GM12878 (cell line): ENCODE measurements at regions not wholly inside any gene's neighbourhood (a gene's known extent, or its start where the extent isn't known, plus 50 kb on each side); places are given as distances from the start of the nearest gene placed in this dataset.

Source experiments
- ATAC-seq: fragments of 200-7000 bp; cut with Tn5 transposase; 3 replicates; pipeline ENCODE4 v1.9.1; 2020; ENCODE audit warnings: mild to moderate bottlenecking, moderate library complexity
- BruUV-seq: library from RNA; stranded (reverse); fragments of 400-500 nt; replicated peaks from 2 replicates; lab custom pipeline; 2021; lab: Mats Ljungman, UMichigan
- CTCF ChIA-PET: fragments of 300-600 bp; sonication (Branson Sonifier 250); formaldehyde crosslinking; extraction: SDS; loops from one replicate; lab custom pipeline; 2021; ENCODE audit warnings: inconsistent platforms; lab: Yijun Ruan, JAX
- POLR2A ChIA-PET: fragments of 350-600 bp; formaldehyde crosslinking; extraction: SDS; loops from one replicate; lab custom pipeline; 2021; ENCODE audit warnings: inconsistent platforms; lab: Charles Lee
- RAD21 ChIA-PET: fragments of 300-600 bp; sonication (Branson Sonifier 250); formaldehyde crosslinking; loops from one replicate; lab custom pipeline; 2023; ENCODE audit warnings: antibody characterized with exemption; ENCODE audit not compliant: unreplicated experiment; lab: Charles Lee
- SMC1A ChIA-PET: fragments of 300-600 bp; sonication (Branson Sonifier 250); formaldehyde crosslinking; loops from one replicate; lab custom pipeline; 2023; ENCODE audit not compliant: unreplicated experiment, uncharacterized antibody; lab: Charles Lee
- DNase-seq: peaks from one replicate; pipeline ENCODE4 v3.0.0-alpha.2; 2011; ENCODE audit warnings: low read depth, low spot score
- FAIRE-seq: peaks from 3 replicates; lab custom pipeline; 2011; peaks lifted over from hg19 to GRCh38; lab: Jason Lieb, UNC
- H2AFZ ChIP-seq: 2 replicates; pipeline ENCODE4 v1.6.0; 2011; ENCODE audit warnings: low read depth, low read length, control low read depth; ENCODE audit not compliant: control insufficient read depth
- H3K27ac ChIP-seq: 2 replicates; pipeline ENCODE4 v1.5.1; 2011; ENCODE audit warnings: control low read depth; ENCODE audit not compliant: control insufficient read depth, insufficient read depth
- H3K27me3 ChIP-seq, 2 experiments: replicated peaks in 1 of 2; 2 replicates each; pipeline versions ENCODE4 v1.6.0 to v1.6.1; 2011; ENCODE audit warnings: low read length in 1 of 2; ENCODE audit not compliant: control insufficient read depth in 2 of 2, insufficient read depth in 2 of 2
- H3K36me3 ChIP-seq, 2 experiments: 2 replicates each; pipeline ENCODE4 v1.5.1; 2011; ENCODE audit warnings: low read length in 1 of 2; ENCODE audit not compliant: control insufficient read depth in 2 of 2, insufficient read depth in 2 of 2
- H3K4me1 ChIP-seq: 2 replicates; pipeline ENCODE4 v1.6.1; 2011; ENCODE audit warnings: mild to moderate bottlenecking, low read length, moderate library complexity, mixed read lengths; ENCODE audit not compliant: control insufficient read depth, insufficient read depth
- H3K4me2 ChIP-seq: 2 replicates; pipeline ENCODE4 v1.6.0; 2011; ENCODE audit warnings: control low read depth; ENCODE audit not compliant: control insufficient read depth, insufficient read depth
- H3K4me3 ChIP-seq: fragments of 200-600 bp; sonication (generic); 2 replicates; pipeline ENCODE4 v1.5.1; 2016
- H3K79me2 ChIP-seq: 2 replicates; pipeline ENCODE4 v1.6.0; 2011; ENCODE audit warnings: low read length; ENCODE audit not compliant: control insufficient read depth, insufficient read depth
- H3K9ac ChIP-seq: 2 replicates; pipeline ENCODE4 v1.8.0; 2011; ENCODE audit warnings: low read length, control low read depth, mixed read lengths; ENCODE audit not compliant: control insufficient read depth, insufficient read depth
- H3K9me3 ChIP-seq: replicated peaks from 3 replicates; pipeline ENCODE4 v1.5.1; 2011; ENCODE audit warnings: mild to moderate bottlenecking, low read length; ENCODE audit not compliant: control insufficient read depth, insufficient read depth
- H4K20me1 ChIP-seq: 2 replicates; pipeline ENCODE4 v1.6.0; 2011; ENCODE audit not compliant: control insufficient read depth, insufficient read depth
- IKZF2 ChIP-seq, 2 experiments: fragments of 450-650 bp; IDR thresholded peaks; 2 replicates each; pipeline ENCODE4 v1.6.1; 2017; ENCODE audit warnings: mild to moderate bottlenecking in 2 of 2, moderate library complexity in 2 of 2
- JUND ChIP-seq: IDR thresholded peaks from 2 replicates; pipeline ENCODE4 v1.6.1; 2012; ENCODE audit warnings: low read depth, mild to moderate bottlenecking, low read length, improper control_type of control experiment, moderate library complexity
- NFYB ChIP-seq: IDR thresholded peaks from 2 replicates; pipeline ENCODE4 v1.6.1; 2011; ENCODE audit warnings: low read depth, mild to moderate bottlenecking, low read length, improper control_type of control experiment, moderate library complexity; ENCODE audit not compliant: insufficient read depth
- PML ChIP-seq: IDR thresholded peaks from 2 replicates; pipeline ENCODE4 v1.6.1; 2012; ENCODE audit warnings: low read length, inconsistent platforms
- SRF ChIP-seq, 2 experiments: IDR thresholded peaks; 2 replicates each; pipeline ENCODE4 v1.6.1; 2011; ENCODE audit warnings: low read depth in 2 of 2, low read length in 2 of 2, mild to moderate bottlenecking in 1 of 2, moderate library complexity in 1 of 2
- SUZ12 ChIP-seq: fragments of 200-600 bp; sonication (generic); IDR thresholded peaks from one replicate; pipeline ENCODE4 v1.6.1; 2018; ENCODE audit warnings: antibody characterized with exemption, mild to moderate bottlenecking; ENCODE audit not compliant: unreplicated experiment
- WRNIP1 ChIP-seq: IDR thresholded peaks from 2 replicates; pipeline ENCODE4 v1.6.1; 2011; ENCODE audit warnings: low read depth, low read length, improper control_type of control experiment, borderline replicate concordance
- WGBS: methylation state at CpG from one replicate; pipeline ENCODE4 v1.1.6; 2016; ENCODE audit warnings: low lambda C conversion rate; ENCODE audit not compliant: insufficient replicate concordance, insufficient coverage; ENCODE audit errors: missing lambda C conversion rate; 5-methylcytosine and 5-hydroxymethylcytosine counted together
- in situ Hi-C: fragments of 300-500 bp; cut with MboI; formaldehyde crosslinking; loops from 9 replicates; pipeline ENCODE4 v1.14.3; 2018; ENCODE audit warnings: mixed read lengths
- intact Hi-C: fragments of 100-400 bp; cut with micrococcal nuclease; formaldehyde crosslinking; loops from one replicate; pipeline ENCODE4 v1.14.2; 2022; ENCODE audit not compliant: unreplicated experiment
- TF ChIP-seq, protein P1 (sequence below): IDR thresholded peaks from 2 replicates; pipeline ENCODE4 v1.6.1; 2012; ENCODE audit warnings: improper control_type of control experiment, low read depth, low read length; ENCODE audit not compliant: insufficient replicate concordance
- TF ChIP-seq, protein P2 (sequence below): fragments of 450-650 bp; IDR thresholded peaks from 2 replicates; pipeline ENCODE4 v1.6.1; 2017; ENCODE audit warnings: mild to moderate bottlenecking, moderate library complexity
- TF ChIP-seq, protein P3 (sequence below): IDR thresholded peaks from 2 replicates; pipeline ENCODE4 v1.6.1; 2012; ENCODE audit warnings: low read depth, low read length, improper control_type of control experiment

DNA sequence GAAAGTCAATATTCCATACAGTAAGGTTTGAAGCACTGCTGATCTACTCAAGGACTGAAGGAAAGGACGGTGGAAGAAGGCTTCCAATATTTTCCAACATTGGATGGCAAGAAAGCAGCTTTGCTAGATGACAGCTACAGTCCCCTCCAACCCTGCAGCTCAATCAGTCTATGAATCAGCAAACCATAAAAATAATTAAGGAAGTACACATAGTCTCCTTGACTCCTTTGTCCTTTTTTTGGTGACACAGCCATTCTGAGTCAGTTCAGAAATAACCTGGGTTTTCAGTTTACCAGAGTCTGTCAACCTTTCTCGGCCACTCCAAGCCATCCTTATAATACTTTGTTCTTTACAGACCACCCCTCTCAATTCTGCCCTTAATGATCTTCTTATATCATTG is 232.5 kb downstream of the IBTK start:
- POLR2A ChIA-PET: no interaction called here
- Histone ChIP-seq H3K9ac (no peak overlapping the region), H3K36me3 (no peaks in the 10 kb centered on the region), H3K27me3 (no peaks in the 10 kb centered on the region), H4K20me1 (no peaks in the 10 kb centered on the region), H3K4me2 (no peak overlapping the region), H3K9me3 (no peaks in the 10 kb centered on the region), H3K4me3 (no peak overlapping the region), H3K79me2 (no peaks in the 10 kb centered on the region), H2AFZ (no peak overlapping the region), H3K4me1 (no peaks in the 10 kb centered on the region), H3K27ac (no peak overlapping the region)
- ATAC-seq: no peak
- RAD21 ChIA-PET: no interaction called here
- intact Hi-C loops: no loop called here
- no peak for FAIRE-seq
- BruUV-seq: no TSS peak
- in situ Hi-C loops: loop anchor here (25.0 kb wide), 2 partner anchors 1403 to 1803 kb away; no protein-coding TSS in a partner anchor
- SMC1A ChIA-PET: no interaction called here
- DNase-seq: no peak
- 14% methylated on average over 2 of the region's 2 CpGs for WGBS
- TF ChIP-seq, protein P1, sequence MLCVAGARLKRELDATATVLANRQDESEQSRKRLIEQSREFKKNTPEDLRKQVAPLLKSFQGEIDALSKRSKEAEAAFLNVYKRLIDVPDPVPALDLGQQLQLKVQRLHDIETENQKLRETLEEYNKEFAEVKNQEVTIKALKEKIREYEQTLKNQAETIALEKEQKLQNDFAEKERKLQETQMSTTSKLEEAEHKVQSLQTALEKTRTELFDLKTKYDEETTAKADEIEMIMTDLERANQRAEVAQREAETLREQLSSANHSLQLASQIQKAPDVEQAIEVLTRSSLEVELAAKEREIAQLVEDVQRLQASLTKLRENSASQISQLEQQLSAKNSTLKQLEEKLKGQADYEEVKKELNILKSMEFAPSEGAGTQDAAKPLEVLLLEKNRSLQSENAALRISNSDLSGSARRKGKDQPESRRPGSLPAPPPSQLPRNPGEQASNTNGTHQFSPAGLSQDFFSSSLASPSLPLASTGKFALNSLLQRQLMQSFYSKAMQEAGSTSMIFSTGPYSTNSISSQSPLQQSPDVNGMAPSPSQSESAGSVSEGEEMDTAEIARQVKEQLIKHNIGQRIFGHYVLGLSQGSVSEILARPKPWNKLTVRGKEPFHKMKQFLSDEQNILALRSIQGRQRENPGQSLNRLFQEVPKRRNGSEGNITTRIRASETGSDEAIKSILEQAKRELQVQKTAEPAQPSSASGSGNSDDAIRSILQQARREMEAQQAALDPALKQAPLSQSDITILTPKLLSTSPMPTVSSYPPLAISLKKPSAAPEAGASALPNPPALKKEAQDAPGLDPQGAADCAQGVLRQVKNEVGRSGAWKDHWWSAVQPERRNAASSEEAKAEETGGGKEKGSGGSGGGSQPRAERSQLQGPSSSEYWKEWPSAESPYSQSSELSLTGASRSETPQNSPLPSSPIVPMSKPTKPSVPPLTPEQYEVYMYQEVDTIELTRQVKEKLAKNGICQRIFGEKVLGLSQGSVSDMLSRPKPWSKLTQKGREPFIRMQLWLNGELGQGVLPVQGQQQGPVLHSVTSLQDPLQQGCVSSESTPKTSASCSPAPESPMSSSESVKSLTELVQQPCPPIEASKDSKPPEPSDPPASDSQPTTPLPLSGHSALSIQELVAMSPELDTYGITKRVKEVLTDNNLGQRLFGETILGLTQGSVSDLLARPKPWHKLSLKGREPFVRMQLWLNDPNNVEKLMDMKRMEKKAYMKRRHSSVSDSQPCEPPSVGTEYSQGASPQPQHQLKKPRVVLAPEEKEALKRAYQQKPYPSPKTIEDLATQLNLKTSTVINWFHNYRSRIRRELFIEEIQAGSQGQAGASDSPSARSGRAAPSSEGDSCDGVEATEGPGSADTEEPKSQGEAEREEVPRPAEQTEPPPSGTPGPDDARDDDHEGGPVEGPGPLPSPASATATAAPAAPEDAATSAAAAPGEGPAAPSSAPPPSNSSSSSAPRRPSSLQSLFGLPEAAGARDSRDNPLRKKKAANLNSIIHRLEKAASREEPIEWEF: no peak
- no peak for TF ChIP-seq JUND
- TF ChIP-seq WRNIP1: no peak
- no peak for TF ChIP-seq SUZ12
- TF ChIP-seq PML: no peak
- TF ChIP-seq, protein P2, sequence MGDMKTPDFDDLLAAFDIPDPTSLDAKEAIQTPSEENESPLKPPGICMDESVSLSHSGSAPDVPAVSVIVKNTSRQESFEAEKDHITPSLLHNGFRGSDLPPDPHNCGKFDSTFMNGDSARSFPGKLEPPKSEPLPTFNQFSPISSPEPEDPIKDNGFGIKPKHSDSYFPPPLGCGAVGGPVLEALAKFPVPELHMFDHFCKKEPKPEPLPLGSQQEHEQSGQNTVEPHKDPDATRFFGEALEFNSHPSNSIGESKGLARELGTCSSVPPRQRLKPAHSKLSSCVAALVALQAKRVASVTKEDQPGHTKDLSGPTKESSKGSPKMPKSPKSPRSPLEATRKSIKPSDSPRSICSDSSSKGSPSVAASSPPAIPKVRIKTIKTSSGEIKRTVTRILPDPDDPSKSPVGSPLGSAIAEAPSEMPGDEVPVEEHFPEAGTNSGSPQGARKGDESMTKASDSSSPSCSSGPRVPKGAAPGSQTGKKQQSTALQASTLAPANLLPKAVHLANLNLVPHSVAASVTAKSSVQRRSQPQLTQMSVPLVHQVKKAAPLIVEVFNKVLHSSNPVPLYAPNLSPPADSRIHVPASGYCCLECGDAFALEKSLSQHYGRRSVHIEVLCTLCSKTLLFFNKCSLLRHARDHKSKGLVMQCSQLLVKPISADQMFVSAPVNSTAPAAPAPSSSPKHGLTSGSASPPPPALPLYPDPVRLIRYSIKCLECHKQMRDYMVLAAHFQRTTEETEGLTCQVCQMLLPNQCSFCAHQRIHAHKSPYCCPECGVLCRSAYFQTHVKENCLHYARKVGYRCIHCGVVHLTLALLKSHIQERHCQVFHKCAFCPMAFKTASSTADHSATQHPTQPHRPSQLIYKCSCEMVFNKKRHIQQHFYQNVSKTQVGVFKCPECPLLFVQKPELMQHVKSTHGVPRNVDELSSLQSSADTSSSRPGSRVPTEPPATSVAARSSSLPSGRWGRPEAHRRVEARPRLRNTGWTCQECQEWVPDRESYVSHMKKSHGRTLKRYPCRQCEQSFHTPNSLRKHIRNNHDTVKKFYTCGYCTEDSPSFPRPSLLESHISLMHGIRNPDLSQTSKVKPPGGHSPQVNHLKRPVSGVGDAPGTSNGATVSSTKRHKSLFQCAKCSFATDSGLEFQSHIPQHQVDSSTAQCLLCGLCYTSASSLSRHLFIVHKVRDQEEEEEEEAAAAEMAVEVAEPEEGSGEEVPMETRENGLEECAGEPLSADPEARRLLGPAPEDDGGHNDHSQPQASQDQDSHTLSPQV: no peak
- TF ChIP-seq, protein P3, sequence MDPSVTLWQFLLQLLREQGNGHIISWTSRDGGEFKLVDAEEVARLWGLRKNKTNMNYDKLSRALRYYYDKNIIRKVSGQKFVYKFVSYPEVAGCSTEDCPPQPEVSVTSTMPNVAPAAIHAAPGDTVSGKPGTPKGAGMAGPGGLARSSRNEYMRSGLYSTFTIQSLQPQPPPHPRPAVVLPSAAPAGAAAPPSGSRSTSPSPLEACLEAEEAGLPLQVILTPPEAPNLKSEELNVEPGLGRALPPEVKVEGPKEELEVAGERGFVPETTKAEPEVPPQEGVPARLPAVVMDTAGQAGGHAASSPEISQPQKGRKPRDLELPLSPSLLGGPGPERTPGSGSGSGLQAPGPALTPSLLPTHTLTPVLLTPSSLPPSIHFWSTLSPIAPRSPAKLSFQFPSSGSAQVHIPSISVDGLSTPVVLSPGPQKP: no peak
- TF ChIP-seq NFYB: no peak
- TF ChIP-seq SRF (IDR thresholded peaks at IDR 0.05; ENCODE audit: low read depth in 2 of 2, low read length in 2 of 2): no peak
- no peak for TF ChIP-seq IKZF2 (IDR thresholded peaks at IDR 0.05)
- CTCF ChIA-PET: no interaction called here
